ENCODE measurements at regions not wholly inside any gene's neighbourhood (a gene's known extent, or its start where the extent isn't known, plus 50 kb on each side); places are given as distances from the start of the nearest gene placed in this dataset.

- Mint-ChIP-seq H3K27ac (no peak overlapping the region), H3K4me3 (no peak overlapping the region), H3K36me3 (no peaks in the 10 kb centered on the region), H3K27me3 (ENCODE audit: low read depth) (no peaks in the 10 kb centered on the region), H3K9me3 (no peaks in the 10 kb centered on the region), H3K4me1 (no peaks in the 10 kb centered on the region)
- no peak for DNase-seq (ENCODE audit: low spot score in 2 of 2, unreplicated experiment in 2 of 2)
- TF ChIP-seq CTCF (IDR thresholded peaks at IDR 0.05; ENCODE audit: unreplicated experiment): no peak
Observed at GRCh38 chr4:130698251-130698650, 1602.3 kb downstream of the C4orf33 start.

- Mint-ChIP-seq H3K4me3 (no peak overlapping the region), H3K4me1 (no peaks in the 10 kb centered on the region), H3K9me3 (no peaks in the 10 kb centered on the region), H3K27ac (no peak overlapping the region), H3K27me3 (ENCODE audit: low read depth) (no peaks in the 10 kb centered on the region), H3K36me3 (no peaks in the 10 kb centered on the region)
- no peak for DNase-seq (ENCODE audit: low spot score in 2 of 2, unreplicated experiment in 2 of 2)
- TF ChIP-seq CTCF (IDR thresholded peaks at IDR 0.05; ENCODE audit: unreplicated experiment): no peak
Observed at GRCh38 chr4:130699004-130699403, 1603.1 kb downstream of the C4orf33 start.

GRCh38 chr4:130703211-130703935 is 1607.4 kb downstream of the C4orf33 start:
- no peak for TF ChIP-seq CTCF (IDR thresholded peaks at IDR 0.05; ENCODE audit: unreplicated experiment)
- Mint-ChIP-seq H3K36me3 (no peaks in the 10 kb centered on the region), H3K27me3 (ENCODE audit: low read depth) (no peaks in the 10 kb centered on the region), H3K9me3 (peaks cover 6% of the 10 kb centered on the region), H3K4me3 (no peak overlapping the region), H3K4me1 (no peaks in the 10 kb centered on the region), H3K27ac (no peak overlapping the region)
- no peak for DNase-seq (ENCODE audit: low spot score in 2 of 2, unreplicated experiment in 2 of 2)

GRCh38 chr4:130705023-130705422 is 1609.1 kb downstream of the C4orf33 start:
- no peak for DNase-seq (ENCODE audit: low spot score in 2 of 2, unreplicated experiment in 2 of 2)
- no peaks in the 10 kb centered on the region for H3K4me1 Mint-ChIP-seq
- H3K27ac Mint-ChIP-seq: no peak overlapping the region
- no peaks in the 10 kb centered on the region for H3K27me3 Mint-ChIP-seq (ENCODE audit: low read depth)
- H3K36me3 Mint-ChIP-seq: no peaks in the 10 kb centered on the region
- no peak overlapping the region for H3K4me3 Mint-ChIP-seq
- peaks cover 6% of the 10 kb centered on the region for H3K9me3 Mint-ChIP-seq
- no peak for TF ChIP-seq CTCF (IDR thresholded peaks at IDR 0.05; ENCODE audit: unreplicated experiment)

GRCh38 chr4:130712038-130712437 is 1616.1 kb downstream of the C4orf33 start:
- DNase-seq (ENCODE audit: low spot score in 2 of 2, unreplicated experiment in 2 of 2): no peak
- Mint-ChIP-seq H3K27ac (peak overlapping the region; percentile 4), H3K27me3 (ENCODE audit: low read depth) (no peaks in the 10 kb centered on the region), H3K4me3 (no peak overlapping the region), H3K36me3 (no peaks in the 10 kb centered on the region), H3K4me1 (peaks cover 7% of the 10 kb centered on the region), H3K9me3 (peaks cover 14% of the 10 kb centered on the region)
- no peak for TF ChIP-seq CTCF (IDR thresholded peaks at IDR 0.05; ENCODE audit: unreplicated experiment)
